ENCODE measurements at regions not wholly inside any gene's neighbourhood (a gene's known extent, or its start where the extent isn't known, plus 50 kb on each side); places are given as distances from the start of the nearest gene placed in this dataset.

DNA sequence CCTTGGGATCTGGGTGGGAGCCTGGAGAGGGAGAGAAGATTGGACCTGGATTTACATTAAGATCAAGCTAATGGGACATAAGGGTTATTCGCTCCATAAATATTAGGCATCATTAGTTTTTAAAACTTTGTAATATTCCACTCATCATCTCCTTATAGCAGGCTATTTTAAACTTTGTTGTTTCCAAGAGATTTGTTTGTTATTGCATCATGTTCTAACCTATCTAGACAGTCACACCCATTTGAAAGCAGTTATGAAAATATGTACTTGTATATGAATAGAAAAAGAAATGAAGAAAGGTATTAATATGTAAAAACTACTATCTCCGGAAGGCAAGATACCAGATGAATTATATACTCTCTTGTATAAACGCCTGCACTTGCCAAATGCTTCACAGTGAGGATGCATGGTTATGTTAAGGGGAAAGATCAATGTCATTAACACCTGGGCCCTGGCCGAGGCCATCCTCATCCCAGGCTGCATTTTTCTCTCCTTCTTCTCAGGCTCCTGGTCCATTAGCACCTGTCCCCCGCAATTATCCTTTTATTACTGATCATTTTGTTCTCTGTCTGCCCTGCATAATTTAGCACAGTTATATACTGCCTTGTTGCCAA lies 468.2 kb downstream of the MATN1 start:
- H3K4me3 Mint-ChIP-seq: no peak overlapping the region
- DNase-seq: no peak
- no peaks in the 10 kb centered on the region for H3K4me1 Mint-ChIP-seq (ENCODE audit: low read depth in 2 of 2)
- H3K9me3 Mint-ChIP-seq: no peaks in the 10 kb centered on the region
- no peak for ATAC-seq (replicated peaks)
- peaks cover 49 to 64% of the 10 kb centered on the region in 2 donors for H3K27me3 Mint-ChIP-seq
- H3K36me3 Mint-ChIP-seq (ENCODE audit: insufficient read depth): peaks cover 2% of the 10 kb centered on the region
- no peak overlapping the region for H3K27ac Mint-ChIP-seq

DNA sequence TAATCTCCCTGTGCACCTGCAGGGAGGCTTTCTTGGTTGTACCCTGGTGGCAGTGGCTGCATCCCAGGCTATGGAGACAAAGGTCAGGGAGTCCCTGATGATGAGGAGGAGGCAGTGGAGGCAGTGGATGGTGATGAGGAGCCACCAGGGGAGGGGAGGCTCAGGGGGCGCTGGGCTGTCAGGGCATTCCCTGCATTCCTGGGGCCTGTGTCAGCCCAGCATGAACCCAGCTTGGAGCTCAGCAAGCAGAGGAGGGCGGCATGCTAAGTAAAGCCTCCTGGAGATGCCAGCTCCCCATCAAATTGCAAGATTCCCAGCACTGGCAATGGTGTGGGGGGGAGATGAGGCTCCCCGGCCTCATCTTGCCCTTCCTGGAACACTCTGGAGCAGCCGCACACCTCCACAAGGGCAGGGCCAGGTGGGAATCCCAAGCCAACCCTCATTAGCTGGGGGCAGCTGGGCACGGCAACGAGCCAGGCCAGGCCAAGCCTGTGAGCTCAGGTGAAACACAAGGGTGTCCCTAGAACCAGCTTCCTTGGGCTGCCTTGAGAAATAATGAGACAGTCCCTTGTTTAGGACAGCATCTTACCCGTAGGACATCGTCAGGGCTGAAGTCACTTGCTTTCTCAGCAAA lies 469.5 kb downstream of the MATN1 start:
- ATAC-seq (replicated peaks) (no peak), DNase-seq (no peak)
- no peak overlapping the region for H3K4me3 Mint-ChIP-seq
- H3K36me3 Mint-ChIP-seq (ENCODE audit: insufficient read depth): peaks cover 2% of the 10 kb centered on the region
- peaks cover 41 to 54% of the 10 kb centered on the region in 2 donors for H3K27me3 Mint-ChIP-seq
- H3K27ac Mint-ChIP-seq: no peak overlapping the region
- no peaks in the 10 kb centered on the region for H3K4me1 Mint-ChIP-seq (ENCODE audit: low read depth in 2 of 2)
- no peaks in the 10 kb centered on the region for H3K9me3 Mint-ChIP-seq

- Mint-ChIP-seq H3K27ac (no peak overlapping the region), H3K27me3 (peaks cover 36 to 48% of the 10 kb centered on the region in 2 donors), H3K9me3 (no peaks in the 10 kb centered on the region), H3K36me3 (ENCODE audit: insufficient read depth) (peaks cover 2% of the 10 kb centered on the region), H3K4me3 (no peak overlapping the region), H3K4me1 (ENCODE audit: low read depth in 2 of 2) (no peaks in the 10 kb centered on the region)
- DNase-seq (no peak), ATAC-seq (replicated peaks) (no peak)
These were observed 470.0 kb downstream of the MATN1 start for GRCh38 chr1:30253361-30253760.

DNA sequence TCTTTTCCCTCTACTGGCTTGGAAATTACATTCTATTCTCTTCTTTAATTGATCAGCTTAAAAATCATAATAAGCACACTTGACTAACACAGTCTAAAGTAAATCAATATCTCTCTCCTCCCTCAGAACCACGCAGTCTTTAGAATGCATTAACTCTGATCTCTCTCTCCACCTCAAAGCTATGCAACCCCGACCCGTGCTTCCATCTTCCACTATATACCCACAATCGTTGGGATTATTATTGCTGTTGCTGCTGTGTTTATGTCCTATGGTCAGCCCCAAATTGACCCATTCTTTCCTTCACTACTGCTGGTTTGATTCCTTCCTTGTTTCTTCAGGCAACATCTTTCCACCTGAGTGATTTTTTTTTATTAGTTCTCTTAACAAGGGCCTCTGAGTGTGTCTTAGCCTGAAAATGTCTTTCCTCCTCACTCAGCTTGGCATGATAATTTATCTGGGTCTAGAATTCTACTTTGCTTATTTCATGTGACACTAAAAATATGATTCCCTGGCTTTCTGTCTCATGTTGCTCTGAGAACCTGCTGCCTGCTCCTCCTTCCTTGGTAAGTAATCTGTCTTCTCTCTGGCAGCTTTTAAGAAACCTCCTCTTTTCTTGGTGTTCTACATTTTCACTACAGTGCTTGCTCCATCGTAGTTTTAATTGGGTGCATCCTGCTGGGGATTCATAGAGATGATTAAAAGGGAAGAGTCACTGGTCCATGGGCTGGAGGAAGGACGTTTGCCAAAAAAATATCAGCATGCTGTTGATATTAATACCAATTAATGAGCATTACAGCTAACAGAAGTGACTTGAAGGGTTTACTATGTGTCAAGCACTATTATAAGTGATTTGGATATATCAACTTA lies 472.2 kb downstream of the MATN1 start:
- Mint-ChIP-seq H3K4me1 (ENCODE audit: low read depth in 2 of 2) (no peaks in the 10 kb centered on the region), H3K36me3 (ENCODE audit: insufficient read depth) (peaks cover 6% of the 10 kb centered on the region), H3K9me3 (no peaks in the 10 kb centered on the region), H3K27me3 (peaks cover 31 to 45% of the 10 kb centered on the region in 2 donors), H3K4me3 (no peak overlapping the region), H3K27ac (no peak overlapping the region)
- no peak for ATAC-seq (replicated peaks)
- no peak for DNase-seq

DNA sequence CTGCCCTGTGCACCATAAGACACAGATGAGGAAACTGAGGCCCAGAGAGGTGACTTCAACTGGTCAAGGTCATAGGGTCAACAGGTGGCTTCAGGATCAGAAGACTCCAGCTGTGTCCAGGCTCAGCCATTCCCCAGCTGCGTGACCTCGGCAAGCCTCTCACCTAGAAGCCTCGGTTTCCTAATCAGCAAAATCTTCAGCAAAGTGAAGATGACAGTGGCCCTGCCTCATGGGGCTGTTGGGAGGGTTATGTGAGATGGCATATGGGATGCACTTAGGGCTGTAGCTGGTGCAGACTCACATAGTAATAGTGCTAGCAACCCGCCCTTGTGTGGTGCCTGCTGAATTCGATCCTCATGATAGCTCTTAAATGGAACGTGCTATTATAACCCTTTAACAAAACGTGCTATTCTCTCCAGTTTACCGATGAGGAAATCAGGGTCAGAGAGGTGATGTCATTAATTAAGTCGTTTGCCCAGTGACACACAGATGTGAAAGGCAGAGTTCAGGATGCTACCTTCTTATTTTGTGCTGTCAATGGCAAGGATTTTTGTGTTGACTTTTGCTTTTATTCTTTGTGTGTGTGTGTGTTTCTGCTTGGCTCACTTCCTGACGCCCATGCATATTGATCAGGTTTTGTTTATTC lies 472.9 kb downstream of the MATN1 start:
- ATAC-seq (replicated peaks): no peak

GRCh38 chr1:30249446-30250337 lies 473.7 kb downstream of the MATN1 start:
- no peaks in the 10 kb centered on the region for H3K4me1 Mint-ChIP-seq (ENCODE audit: low read depth in 2 of 2)
- peaks cover 6% of the 10 kb centered on the region for H3K36me3 Mint-ChIP-seq (ENCODE audit: insufficient read depth)
- ATAC-seq (replicated peaks): no peak
- H3K27ac Mint-ChIP-seq: no peak overlapping the region
- peaks cover 31 to 42% of the 10 kb centered on the region in 2 donors for H3K27me3 Mint-ChIP-seq
- H3K9me3 Mint-ChIP-seq: no peaks in the 10 kb centered on the region
- H3K4me3 Mint-ChIP-seq: no peak overlapping the region
- DNase-seq: no peak

More for the DNA sequence above, 472.9 kb downstream of the MATN1 start:
- Mint-ChIP-seq H3K36me3 (ENCODE audit: insufficient read depth) (peaks cover 6% of the 10 kb centered on the region), H3K27me3 (peaks cover 31 to 45% of the 10 kb centered on the region in 2 donors), H3K27ac (no peak overlapping the region), H3K4me3 (no peak overlapping the region), H3K4me1 (ENCODE audit: low read depth in 2 of 2) (no peaks in the 10 kb centered on the region), H3K9me3 (no peaks in the 10 kb centered on the region)
- DNase-seq: no peak

- Mint-ChIP-seq H3K4me3 (no peak overlapping the region), H3K9me3 (no peaks in the 10 kb centered on the region)
These were observed 474.6 kb downstream of the MATN1 start for GRCh38 chr1:30248774-30249173.

GRCh38 chr1:30248373-30248772 lies 475.0 kb downstream of the MATN1 start:
- Mint-ChIP-seq H3K27me3 (peaks cover 29 to 40% of the 10 kb centered on the region in 2 donors), H3K27ac (no peak overlapping the region), H3K36me3 (ENCODE audit: insufficient read depth) (peaks cover 6% of the 10 kb centered on the region), H3K9me3 (no peaks in the 10 kb centered on the region), H3K4me3 (no peak overlapping the region), H3K4me1 (ENCODE audit: low read depth in 2 of 2) (no peaks in the 10 kb centered on the region)
- ATAC-seq (replicated peaks) (no peak), DNase-seq (no peak)

More at GRCh38 chr1:30248774-30249173, 474.6 kb downstream of the MATN1 start:
- Mint-ChIP-seq H3K36me3 (ENCODE audit: insufficient read depth) (peaks cover 6% of the 10 kb centered on the region), H3K4me1 (ENCODE audit: low read depth in 2 of 2) (no peaks in the 10 kb centered on the region), H3K27me3 (peaks cover 31 to 42% of the 10 kb centered on the region in 2 donors), H3K27ac (no peak overlapping the region)
- DNase-seq (no peak), ATAC-seq (replicated peaks) (no peak)

- no peak overlapping the region for H3K27ac Mint-ChIP-seq
- H3K9me3 Mint-ChIP-seq: no peaks in the 10 kb centered on the region
- no peak overlapping the region for H3K4me3 Mint-ChIP-seq
- ATAC-seq (replicated peaks) (no peak), DNase-seq (no peak)
- peaks cover 3% of the 10 kb centered on the region for H3K36me3 Mint-ChIP-seq (ENCODE audit: insufficient read depth)
- H3K27me3 Mint-ChIP-seq: peaks cover 42 to 44% of the 10 kb centered on the region in 2 donors
- no peaks in the 10 kb centered on the region for H3K4me1 Mint-ChIP-seq (ENCODE audit: low read depth in 2 of 2)
These were observed 478.6 kb downstream of the MATN1 start for GRCh38 chr1:30244801-30245200.

GRCh38 chr1:30242722-30243457 lies 480.5 kb downstream of the MATN1 start:
- Mint-ChIP-seq H3K4me1 (ENCODE audit: low read depth in 2 of 2) (no peaks in the 10 kb centered on the region), H3K4me3 (no peak overlapping the region), H3K36me3 (ENCODE audit: insufficient read depth) (peaks cover 3% of the 10 kb centered on the region), H3K9me3 (no peaks in the 10 kb centered on the region), H3K27me3 (peaks cover 47 to 54% of the 10 kb centered on the region in 2 donors), H3K27ac (no peak overlapping the region)
- DNase-seq (no peak), ATAC-seq (replicated peaks) (no peak)

DNA sequence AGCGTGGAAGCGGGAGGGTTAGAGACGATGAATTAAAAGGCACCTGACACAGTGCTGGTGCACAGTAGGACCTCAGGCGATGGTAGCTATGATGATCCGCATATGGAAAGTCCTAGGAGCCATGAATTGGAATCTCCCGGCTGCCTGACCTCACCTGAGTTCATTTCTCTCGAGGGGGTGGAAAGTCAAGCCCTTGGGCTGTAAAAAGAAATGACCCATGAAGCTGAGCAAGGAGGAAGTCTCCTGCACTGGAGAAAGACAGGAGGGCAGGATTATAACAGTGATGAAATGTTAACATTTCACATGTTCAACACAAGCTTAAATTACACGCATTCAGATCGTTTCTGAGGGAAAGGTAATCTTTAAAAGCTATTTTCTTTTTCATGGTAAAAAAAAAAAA lies 481.2 kb downstream of the MATN1 start:
- ATAC-seq (replicated peaks): no peak
- Mint-ChIP-seq H3K27ac (no peak overlapping the region), H3K4me1 (ENCODE audit: low read depth in 2 of 2) (no peaks in the 10 kb centered on the region), H3K36me3 (ENCODE audit: insufficient read depth) (peaks cover 3% of the 10 kb centered on the region), H3K9me3 (no peaks in the 10 kb centered on the region), H3K4me3 (no peak overlapping the region), H3K27me3 (peaks cover 40 to 54% of the 10 kb centered on the region in 2 donors)
- DNase-seq: no peak

DNA sequence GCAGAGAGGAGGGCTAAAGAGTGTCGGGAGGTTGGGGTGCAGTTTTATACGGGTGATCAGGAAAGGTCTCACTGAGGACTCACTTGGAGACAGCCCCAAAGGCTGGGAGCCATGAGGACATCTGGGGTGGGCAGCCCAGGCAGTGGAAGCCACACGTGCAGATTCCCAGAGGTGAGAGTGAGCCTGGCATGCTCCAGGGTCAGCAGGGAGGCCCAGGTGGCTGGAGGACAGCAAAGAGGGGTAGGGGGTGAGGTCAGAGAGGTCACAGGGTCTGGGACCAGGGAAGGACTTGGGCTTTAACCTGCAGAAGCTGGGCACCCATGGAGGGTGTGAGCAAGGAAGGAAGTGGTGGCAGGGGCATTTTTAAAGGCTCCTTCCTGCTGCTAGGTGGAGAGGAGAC lies 481.7 kb downstream of the MATN1 start:
- Mint-ChIP-seq H3K27me3 (peaks cover 40 to 54% of the 10 kb centered on the region in 2 donors), H3K9me3 (no peaks in the 10 kb centered on the region), H3K36me3 (ENCODE audit: insufficient read depth) (no peaks in the 10 kb centered on the region), H3K4me3 (no peak overlapping the region), H3K4me1 (ENCODE audit: low read depth in 2 of 2) (no peaks in the 10 kb centered on the region), H3K27ac (no peak overlapping the region)
- DNase-seq: no peak
- ATAC-seq (replicated peaks): no peak
